GM12878 (cell line): ENCODE measurements at regions not wholly inside any gene's neighbourhood (a gene's known extent, or its start where the extent isn't known, plus 50 kb on each side); places are given as distances from the start of the nearest gene placed in this dataset.

ENCODE experiments used
- ATAC-seq: fragments of 200-7000 bp; cut with Tn5 transposase; 3 replicates; pipeline ENCODE4 v1.9.1; 2020; ENCODE audit warnings: mild to moderate bottlenecking, moderate library complexity
- BruUV-seq: library from RNA; stranded (reverse); fragments of 400-500 nt; replicated peaks from 2 replicates; lab custom pipeline; 2021; lab: Mats Ljungman, UMichigan
- CTCF ChIA-PET: fragments of 300-600 bp; sonication (Branson Sonifier 250); formaldehyde crosslinking; extraction: SDS; loops from one replicate; lab custom pipeline; 2021; ENCODE audit warnings: inconsistent platforms; lab: Yijun Ruan, JAX
- POLR2A ChIA-PET: fragments of 350-600 bp; formaldehyde crosslinking; extraction: SDS; loops from one replicate; lab custom pipeline; 2021; ENCODE audit warnings: inconsistent platforms; lab: Charles Lee
- RAD21 ChIA-PET: fragments of 300-600 bp; sonication (Branson Sonifier 250); formaldehyde crosslinking; loops from one replicate; lab custom pipeline; 2023; ENCODE audit warnings: antibody characterized with exemption; ENCODE audit not compliant: unreplicated experiment; lab: Charles Lee
- SMC1A ChIA-PET: fragments of 300-600 bp; sonication (Branson Sonifier 250); formaldehyde crosslinking; loops from one replicate; lab custom pipeline; 2023; ENCODE audit not compliant: unreplicated experiment, uncharacterized antibody; lab: Charles Lee
- DNase-seq: peaks from one replicate; pipeline ENCODE4 v3.0.0-alpha.2; 2011; ENCODE audit warnings: low read depth, low spot score
- FAIRE-seq: peaks from 3 replicates; lab custom pipeline; 2011; peaks lifted over from hg19 to GRCh38; lab: Jason Lieb, UNC
- H2AFZ ChIP-seq: 2 replicates; pipeline ENCODE4 v1.6.0; 2011; ENCODE audit warnings: low read depth, low read length, control low read depth; ENCODE audit not compliant: control insufficient read depth
- H3K27ac ChIP-seq: 2 replicates; pipeline ENCODE4 v1.5.1; 2011; ENCODE audit warnings: control low read depth; ENCODE audit not compliant: control insufficient read depth, insufficient read depth
- H3K27me3 ChIP-seq, 2 experiments: replicated peaks in 1 of 2; 2 replicates each; pipeline versions ENCODE4 v1.6.0 to v1.6.1; 2011; ENCODE audit warnings: low read length in 1 of 2; ENCODE audit not compliant: control insufficient read depth in 2 of 2, insufficient read depth in 2 of 2
- H3K36me3 ChIP-seq, 2 experiments: 2 replicates each; pipeline ENCODE4 v1.5.1; 2011; ENCODE audit warnings: low read length in 1 of 2; ENCODE audit not compliant: control insufficient read depth in 2 of 2, insufficient read depth in 2 of 2
- H3K4me1 ChIP-seq: 2 replicates; pipeline ENCODE4 v1.6.1; 2011; ENCODE audit warnings: mild to moderate bottlenecking, low read length, moderate library complexity, mixed read lengths; ENCODE audit not compliant: control insufficient read depth, insufficient read depth
- H3K4me2 ChIP-seq: 2 replicates; pipeline ENCODE4 v1.6.0; 2011; ENCODE audit warnings: control low read depth; ENCODE audit not compliant: control insufficient read depth, insufficient read depth
- H3K4me3 ChIP-seq: fragments of 200-600 bp; sonication (generic); 2 replicates; pipeline ENCODE4 v1.5.1; 2016
- H3K79me2 ChIP-seq: 2 replicates; pipeline ENCODE4 v1.6.0; 2011; ENCODE audit warnings: low read length; ENCODE audit not compliant: control insufficient read depth, insufficient read depth
- H3K9ac ChIP-seq: 2 replicates; pipeline ENCODE4 v1.8.0; 2011; ENCODE audit warnings: low read length, control low read depth, mixed read lengths; ENCODE audit not compliant: control insufficient read depth, insufficient read depth
- H3K9me3 ChIP-seq: replicated peaks from 3 replicates; pipeline ENCODE4 v1.5.1; 2011; ENCODE audit warnings: mild to moderate bottlenecking, low read length; ENCODE audit not compliant: control insufficient read depth, insufficient read depth
- H4K20me1 ChIP-seq: 2 replicates; pipeline ENCODE4 v1.6.0; 2011; ENCODE audit not compliant: control insufficient read depth, insufficient read depth
- CHD1 ChIP-seq: IDR thresholded peaks from 2 replicates; pipeline ENCODE4 v1.6.1; 2012; ENCODE audit warnings: low read depth, low read length, improper control_type of control experiment
- EGR1 ChIP-seq, 2 experiments: IDR thresholded peaks; 1 replicate in 1 of 2; 2 replicates in 1 of 2; pipeline ENCODE4 v1.6.1; 2011 to 2012; ENCODE audit warnings: low read depth in 2 of 2, low read length in 2 of 2, borderline replicate concordance in 1 of 2, mild to moderate bottlenecking in 1 of 2, moderate library complexity in 1 of 2
- MXI1 ChIP-seq: fragments of 150-350 bp; IDR thresholded peaks from 2 replicates; pipeline ENCODE4 v1.6.1; 2011; ENCODE audit warnings: low read depth, mild to moderate bottlenecking, inconsistent platforms, low read length, improper control_type of control experiment
- NKRF ChIP-seq: fragments of 450-650 bp; conservative IDR thresholded peaks from 2 replicates; pipeline ENCODE4 v1.6.1; 2017; ENCODE audit warnings: mild to moderate bottlenecking, moderate library complexity
- SKIL ChIP-seq: fragments of 450-650 bp; IDR thresholded peaks from 2 replicates; pipeline ENCODE4 v1.6.1; 2017; ENCODE audit warnings: mild to moderate bottlenecking, low read depth, inconsistent platforms; ENCODE audit not compliant: poor library complexity, severe bottlenecking
- ZBED1 ChIP-seq: IDR thresholded peaks from 2 replicates; pipeline ENCODE4 v1.6.1; 2016; ENCODE audit warnings: borderline replicate concordance
- ZSCAN29 ChIP-seq: fragments of 450-650 bp; IDR thresholded peaks from 2 replicates; pipeline ENCODE4 v1.6.1; 2017; ENCODE audit warnings: mild to moderate bottlenecking, moderate library complexity
- WGBS: methylation state at CpG from one replicate; pipeline ENCODE4 v1.1.6; 2016; ENCODE audit warnings: low lambda C conversion rate; ENCODE audit not compliant: insufficient replicate concordance, insufficient coverage; ENCODE audit errors: missing lambda C conversion rate; 5-methylcytosine and 5-hydroxymethylcytosine counted together
- in situ Hi-C: fragments of 300-500 bp; cut with MboI; formaldehyde crosslinking; loops from 9 replicates; pipeline ENCODE4 v1.14.3; 2018; ENCODE audit warnings: mixed read lengths
- intact Hi-C: fragments of 100-400 bp; cut with micrococcal nuclease; formaldehyde crosslinking; loops from one replicate; pipeline ENCODE4 v1.14.2; 2022; ENCODE audit not compliant: unreplicated experiment
- TF ChIP-seq, protein P1 (sequence below): IDR thresholded peaks from 2 replicates; pipeline ENCODE4 v1.6.1; 2012; ENCODE audit warnings: low read length, inconsistent platforms

- CTCF ChIA-PET, result no interaction called here
- in situ Hi-C loops, result no loop called here
- no peak overlapping the region for H3K4me3 ChIP-seq
Measured at GRCh38 chr4:67134616-67135015, 410.7 kb downstream of the CENPC start.

More at GRCh38 chr4:67134616-67135015, 410.7 kb downstream of the CENPC start:
- Histone ChIP-seq H3K9ac (no peak overlapping the region), H3K4me2 (no peak overlapping the region), H4K20me1 (no peaks in the 10 kb centered on the region), H2AFZ (no peak overlapping the region), H3K4me1 (no peaks in the 10 kb centered on the region), H3K9me3 (no peaks in the 10 kb centered on the region), H3K36me3 (no peaks in the 10 kb centered on the region), H3K79me2 (no peaks in the 10 kb centered on the region), H3K27ac (no peak overlapping the region), H3K27me3 (no peaks in the 10 kb centered on the region)
- intact Hi-C loops, result no loop called here
- TF ChIP-seq, protein P1, sequence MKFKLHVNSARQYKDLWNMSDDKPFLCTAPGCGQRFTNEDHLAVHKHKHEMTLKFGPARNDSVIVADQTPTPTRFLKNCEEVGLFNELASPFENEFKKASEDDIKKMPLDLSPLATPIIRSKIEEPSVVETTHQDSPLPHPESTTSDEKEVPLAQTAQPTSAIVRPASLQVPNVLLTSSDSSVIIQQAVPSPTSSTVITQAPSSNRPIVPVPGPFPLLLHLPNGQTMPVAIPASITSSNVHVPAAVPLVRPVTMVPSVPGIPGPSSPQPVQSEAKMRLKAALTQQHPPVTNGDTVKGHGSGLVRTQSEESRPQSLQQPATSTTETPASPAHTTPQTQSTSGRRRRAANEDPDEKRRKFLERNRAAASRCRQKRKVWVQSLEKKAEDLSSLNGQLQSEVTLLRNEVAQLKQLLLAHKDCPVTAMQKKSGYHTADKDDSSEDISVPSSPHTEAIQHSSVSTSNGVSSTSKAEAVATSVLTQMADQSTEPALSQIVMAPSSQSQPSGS, result no peak
- no peak for TF ChIP-seq ZSCAN29
- TF ChIP-seq NKRF, result no peak
- TF ChIP-seq ZBED1, result no peak
- no peak for TF ChIP-seq MXI1
- TF ChIP-seq SKIL, result no peak
- TF ChIP-seq EGR1 (IDR thresholded peaks at IDR 0.05; ENCODE audit: borderline replicate concordance in 1 of 2, low read depth in 2 of 2, low read length in 2 of 2), result no peak
- TF ChIP-seq CHD1, result no peak
- no TSS peak for BruUV-seq
- SMC1A ChIA-PET, result no interaction called here
- RAD21 ChIA-PET, result no interaction called here
- FAIRE-seq (no peak), DNase-seq (no peak), ATAC-seq (no peak)
- POLR2A ChIA-PET, result no interaction called here
- WGBS, result 48% methylated on average over 4 of the region's 4 CpGs
